ENCODE measurements at regions not wholly inside any gene's neighbourhood (a gene's known extent, or its start where the extent isn't known, plus 50 kb on each side); places are given as distances from the start of the nearest gene placed in this dataset.
A peak's percentile ranks its signal among the peaks of the same experiment; 100 is the strongest.

- no peaks in the 10 kb centered on the region for H3F3A ChIP-seq (ENCODE audit: insufficient read depth)
- no peak overlapping the region for H2AFZ ChIP-seq
- H3K4me1 ChIP-seq (ENCODE audit: insufficient read depth), result no peaks in the 10 kb centered on the region
- no peak overlapping the region for H3K9ac ChIP-seq
- H3K27ac ChIP-seq, result no peak overlapping the region
- 4 to 6% methylated on average over 8 of the region's 8 CpGs for WGBS, 2 experiments (ENCODE audit: low coverage in 1 of 2, low lambda C conversion rate in 2 of 2, missing lambda C conversion rate in 2 of 2)
- no peaks in the 10 kb centered on the region for H3K9me2 ChIP-seq (ENCODE audit: insufficient read depth)
- no peaks in the 10 kb centered on the region for H4K20me1 ChIP-seq (ENCODE audit: insufficient read depth)
- no peaks in the 10 kb centered on the region for H3K79me2 ChIP-seq (ENCODE audit: insufficient read depth)
- no peaks in the 10 kb centered on the region for H3K27me3 ChIP-seq (replicated peaks; ENCODE audit: insufficient read depth)
- no peaks in the 10 kb centered on the region for H3K9me3 ChIP-seq (ENCODE audit: low read depth)
- TF ChIP-seq EZH2phosphoT487 (IDR thresholded peaks at IDR 0.05; ENCODE audit: insufficient read depth, low read depth), result no peak
- TF ChIP-seq EZH2 (IDR thresholded peaks at IDR 0.05; ENCODE audit: insufficient read depth, poor library complexity, severe bottlenecking), result no peak
- H3K4me3 ChIP-seq, result no peak overlapping the region
- no peak overlapping the region for H3K4me2 ChIP-seq (ENCODE audit: unreplicated experiment)
- peak; percentile 2 for DNase-seq
- H3K36me3 ChIP-seq (ENCODE audit: low read depth), result no peaks in the 10 kb centered on the region
- in situ Hi-C loops (cut with MboI), result no loop called here
Observed at GRCh38 chr14:98946940-98947339, 325.1 kb downstream of the BCL11B start.

GRCh38 chr14:98947911-98948595 lies 323.9 kb downstream of the BCL11B start:
- Histone ChIP-seq H3K4me2 (ENCODE audit: unreplicated experiment) (no peak overlapping the region), H3K4me3 (no peak overlapping the region), H3K9me3 (ENCODE audit: low read depth) (no peaks in the 10 kb centered on the region), H3K9ac (no peak overlapping the region), H3K79me2 (ENCODE audit: insufficient read depth) (no peaks in the 10 kb centered on the region), H3F3A (ENCODE audit: insufficient read depth) (peaks cover 8% of the 10 kb centered on the region; the same call in 1 of the 2 replicates), H3K9me2 (ENCODE audit: insufficient read depth) (no peaks in the 10 kb centered on the region), H4K20me1 (ENCODE audit: insufficient read depth) (no peaks in the 10 kb centered on the region), H3K27me3 (replicated peaks; ENCODE audit: insufficient read depth) (no peaks in the 10 kb centered on the region), H3K36me3 (ENCODE audit: low read depth) (no peaks in the 10 kb centered on the region), H3K27ac (no peak overlapping the region), H3K4me1 (ENCODE audit: insufficient read depth) (no peaks in the 10 kb centered on the region; the same call in none of the 2 replicates), H2AFZ (no peak overlapping the region)
- DNase-seq, result no peak
- WGBS, 2 experiments (ENCODE audit: low coverage in 1 of 2, low lambda C conversion rate in 2 of 2, missing lambda C conversion rate in 2 of 2), result 81 to 84% methylated on average over 8 of the region's 8 CpGs
- TF ChIP-seq EZH2 (IDR thresholded peaks at IDR 0.05; ENCODE audit: insufficient read depth, poor library complexity, severe bottlenecking), result no peak
- TF ChIP-seq EZH2phosphoT487 (IDR thresholded peaks at IDR 0.05; ENCODE audit: insufficient read depth, low read depth), result no peak
- in situ Hi-C loops (cut with MboI), result no loop called here

- Histone ChIP-seq H4K20me1 (ENCODE audit: insufficient read depth) (no peaks in the 10 kb centered on the region), H3K4me3 (no peak overlapping the region), H3K27me3 (replicated peaks; ENCODE audit: insufficient read depth) (no peaks in the 10 kb centered on the region), H3K9ac (no peak overlapping the region), H3K4me2 (ENCODE audit: unreplicated experiment) (no peak overlapping the region), H3K79me2 (ENCODE audit: insufficient read depth) (no peaks in the 10 kb centered on the region), H3F3A (ENCODE audit: insufficient read depth) (peaks cover 11% of the 10 kb centered on the region; the same call in 1 of the 2 replicates), H3K27ac (no peak overlapping the region), H3K9me3 (ENCODE audit: low read depth) (no peaks in the 10 kb centered on the region), H3K36me3 (ENCODE audit: low read depth) (no peaks in the 10 kb centered on the region), H2AFZ (no peak overlapping the region), H3K9me2 (ENCODE audit: insufficient read depth) (no peaks in the 10 kb centered on the region), H3K4me1 (ENCODE audit: insufficient read depth) (peaks cover 5% of the 10 kb centered on the region)
- WGBS, 2 experiments (ENCODE audit: low coverage in 1 of 2, low lambda C conversion rate in 2 of 2, missing lambda C conversion rate in 2 of 2), result 0% methylated on average over 2 of the region's 2 CpGs
- in situ Hi-C loops (cut with MboI), result no loop called here
- no peak for TF ChIP-seq EZH2 (IDR thresholded peaks at IDR 0.05; ENCODE audit: insufficient read depth, poor library complexity, severe bottlenecking)
- TF ChIP-seq EZH2phosphoT487 (IDR thresholded peaks at IDR 0.05; ENCODE audit: insufficient read depth, low read depth), result no peak
- DNase-seq, result no peak
Observed at GRCh38 chr14:98949051-98949450, 322.9 kb downstream of the BCL11B start.

- 45% methylated on average over 9 of the region's 9 CpGs for WGBS, 2 experiments (ENCODE audit: low coverage in 1 of 2, low lambda C conversion rate in 2 of 2, missing lambda C conversion rate in 2 of 2)
- Histone ChIP-seq H3K9ac (no peak overlapping the region), H4K20me1 (ENCODE audit: insufficient read depth) (no peaks in the 10 kb centered on the region), H3K36me3 (ENCODE audit: low read depth) (no peaks in the 10 kb centered on the region), H3K4me1 (ENCODE audit: insufficient read depth) (peaks cover 5% of the 10 kb centered on the region), H3K27me3 (replicated peaks; ENCODE audit: insufficient read depth) (no peaks in the 10 kb centered on the region), H3K4me2 (ENCODE audit: unreplicated experiment) (no peak overlapping the region), H3K9me3 (ENCODE audit: low read depth) (no peaks in the 10 kb centered on the region), H3K27ac (no peak overlapping the region), H2AFZ (no peak overlapping the region), H3K9me2 (ENCODE audit: insufficient read depth) (no peaks in the 10 kb centered on the region), H3K79me2 (ENCODE audit: insufficient read depth) (no peaks in the 10 kb centered on the region), H3K4me3 (no peak overlapping the region), H3F3A (ENCODE audit: insufficient read depth) (peaks cover 11% of the 10 kb centered on the region; the same call in 1 of the 2 replicates)
- DNase-seq, result no peak
- in situ Hi-C loops (cut with MboI), result no loop called here
- no peak for TF ChIP-seq EZH2 (IDR thresholded peaks at IDR 0.05; ENCODE audit: insufficient read depth, poor library complexity, severe bottlenecking)
- TF ChIP-seq EZH2phosphoT487 (IDR thresholded peaks at IDR 0.05; ENCODE audit: insufficient read depth, low read depth), result no peak
Observed at GRCh38 chr14:98949481-98950135, 322.4 kb downstream of the BCL11B start.

Measured in GM23248 (cell line).